ENCODE measurements at regions not wholly inside any gene's neighbourhood (a gene's known extent, or its start where the extent isn't known, plus 50 kb on each side); places are given as distances from the start of the nearest gene placed in this dataset.

- H3K27ac ChIP-seq (ENCODE audit: low read depth) = no peak overlapping the region
- H3K27me3 Mint-ChIP-seq (ENCODE audit: insufficient read depth, low read depth, poor library complexity) = peaks cover 1% of the 10 kb centered on the region
- H3K27ac Mint-ChIP-seq = no peak overlapping the region
- peaks cover 3% of the 10 kb centered on the region; the same call in 1 of the 3 replicates for H3K9me3 Mint-ChIP-seq
- H3K4me1 ChIP-seq (ENCODE audit: insufficient read depth) = no peaks in the 10 kb centered on the region
- H3K27me3 ChIP-seq (ENCODE audit: insufficient read depth) = no peaks in the 10 kb centered on the region
- no peaks in the 10 kb centered on the region for H3K36me3 ChIP-seq (ENCODE audit: insufficient read depth)
- TF ChIP-seq CTCF (conservative IDR thresholded peaks at IDR 0.05; ENCODE audit: low read depth in 2 of 2) (no peak), ZNF331 (CRISPR knock-in tag; IDR thresholded peaks at IDR 0.05; ENCODE audit: low read depth) (no peak), NANOG (IDR thresholded peaks at IDR 0.05; ENCODE audit: borderline replicate concordance) (no peak), POLR2AphosphoS5 (IDR thresholded peaks at IDR 0.05; ENCODE audit: low read depth) (no peak), REST (IDR thresholded peaks at IDR 0.05; ENCODE audit: unreplicated experiment) (no peak), CREB1 (CRISPR knock-in tag; IDR thresholded peaks at IDR 0.05; ENCODE audit: low read depth) (no peak), ZNF462 (CRISPR knock-in tag; IDR thresholded peaks at IDR 0.05) (no peak), ZNF114 (CRISPR knock-in tag; IDR thresholded peaks at IDR 0.05) (no peak), JUNB (IDR thresholded peaks at IDR 0.05; ENCODE audit: unreplicated experiment) (no peak)
- H2AFZ ChIP-seq = no peak overlapping the region
- no peaks in the 10 kb centered on the region for H3K79me2 ChIP-seq (replicated peaks; ENCODE audit: insufficient read depth)
- no peaks in the 10 kb centered on the region for H3F3A ChIP-seq (replicated peaks; ENCODE audit: low read depth)
- no peaks in the 10 kb centered on the region for H3K9me2 ChIP-seq (ENCODE audit: insufficient read depth)
- H3K4me3 ChIP-seq = no peak overlapping the region
- DNase-seq (ENCODE audit: low spot score) (no peak), ATAC-seq (no peak)
- H3K4me2 ChIP-seq = no peak overlapping the region
- H3K4me3 Mint-ChIP-seq = no peak overlapping the region
- H4K20me1 ChIP-seq (replicated peaks; ENCODE audit: insufficient read depth) = no peaks in the 10 kb centered on the region
- no peaks in the 10 kb centered on the region; the same call in 2 of the 3 replicates for H3K36me3 Mint-ChIP-seq (ENCODE audit: low read depth)
- peaks cover 2% of the 10 kb centered on the region; the same call in 1 of the 3 replicates for H3K4me1 Mint-ChIP-seq
Observed at GRCh38 chr3:168645180-168645579, 549.5 kb upstream of the GOLIM4 start.

Data from GM23338 (cell line).